GM10248 (cell line): ENCODE measurements at regions not wholly inside any gene's neighbourhood (a gene's known extent, or its start where the extent isn't known, plus 50 kb on each side); places are given as distances from the start of the nearest gene placed in this dataset.
"Not testable (repeated sequence)": the region's sequence is repeated elsewhere in the genome, so short reads cannot be mapped to it uniquely, and the experiment has no call there.

Source experiments
- CTCF ChIA-PET: fragments of 300-600 bp; sonication (Branson Sonifier 250); formaldehyde crosslinking; extraction: SDS; loops from one replicate; lab custom pipeline; 2021; ENCODE audit warnings: antibody characterized with exemption; lab: Yijun Ruan, JAX
- POLR2A ChIA-PET: fragments of 350-650 bp; sonication (Branson Sonifier 250); formaldehyde crosslinking; extraction: SDS; loops from one replicate; lab custom pipeline; 2020; ENCODE audit warnings: antibody characterized with exemption; lab: Yijun Ruan, JAX
- DNase-seq: peaks from one replicate; pipeline ENCODE4 v3.0.0; 2012; ENCODE audit errors: extremely low spot score
- CTCF ChIP-seq: IDR thresholded peaks from 2 replicates; pipeline ENCODE4 v1.5.1; 2012; ENCODE audit warnings: mild to moderate bottlenecking, low read depth; ENCODE audit errors: extremely low read depth, missing control alignments, control extremely low read depth

GRCh38 chr11:34727228-34727737 lies 106.4 kb downstream of the EHF start:
- ChIA-PET POLR2A (no interaction called here), CTCF (no interaction called here)
- no peak for DNase-seq
- TF ChIP-seq CTCF: no peak

GRCh38 chr11:34724973-34725372 lies 104.1 kb downstream of the EHF start:
- POLR2A ChIA-PET: no interaction called here
- DNase-seq: no peak
- CTCF ChIA-PET: no interaction called here
- TF ChIP-seq CTCF: no peak

GRCh38 chr11:34721646-34722045 lies 100.8 kb downstream of the EHF start:
- ChIA-PET POLR2A (no interaction called here), CTCF (interaction anchor here (0.6 to 1.4 kb wide), 3 partner anchors 10 to 24 kb away, joined by 3 to 4 read pairs (median 3); no protein-coding TSS in a partner anchor)
- TF ChIP-seq CTCF: no peak
- DNase-seq: no peak

- no peak for DNase-seq
- TF ChIP-seq CTCF: no peak
- POLR2A ChIA-PET: no interaction called here
- CTCF ChIA-PET: no interaction called here
Observed at GRCh38 chr11:34719303-34719848, 98.5 kb downstream of the EHF start.

GRCh38 chr11:34713631-34714030 lies 92.7 kb downstream of the EHF start:
- DNase-seq, POLR2A ChIA-PET, CTCF ChIA-PET: not testable (repeated sequence)
